ENCODE measurements at regions not wholly inside any gene's neighbourhood (a gene's known extent, or its start where the extent isn't known, plus 50 kb on each side); places are given as distances from the start of the nearest gene placed in this dataset.
A peak's percentile ranks its signal among the peaks of the same experiment; 100 is the strongest.

- Histone ChIP-seq H2BK120ac (ENCODE audit: low read depth, low read length) (no peak overlapping the region), H3K27ac (replicated peaks; ENCODE audit: low read length) (no peak overlapping the region), H3K79me1 (ENCODE audit: low read depth, low read length) (no peaks in the 10 kb centered on the region), H3K18ac (ENCODE audit: low read length) (no peak overlapping the region), H3K27me3 (ENCODE audit: control insufficient read depth in 3 of 3, insufficient read depth in 3 of 3, low read depth in 1 of 3, low read length in 3 of 3) (no peaks in the 10 kb centered on the region), H3K9ac (ENCODE audit: low read depth, low read length, poor library complexity) (no peak overlapping the region), H3K4ac (ENCODE audit: low read length) (no peak overlapping the region), H3K23ac (ENCODE audit: low read depth, low read length, poor library complexity) (no peak overlapping the region), H3K36me3 (replicated peaks in 1 of 2; ENCODE audit: control insufficient read depth in 2 of 2, insufficient read depth in 2 of 2, low read length in 2 of 2) (no peaks in the 10 kb centered on the region), H3K4me3 (ENCODE audit: low read length in 2 of 2) (no peak overlapping the region), H4K8ac (ENCODE audit: low read depth, low read length) (no peak overlapping the region), H3K4me2 (ENCODE audit: insufficient read depth, low read length, poor library complexity, severe bottlenecking) (no peak overlapping the region), H2BK15ac (ENCODE audit: low read length) (no peak overlapping the region), H4K91ac (ENCODE audit: low read depth, low read length, poor library complexity) (no peak overlapping the region), H3K9me3 (replicated peaks in 1 of 2; ENCODE audit: control insufficient read depth in 2 of 2, insufficient read depth in 1 of 2, low read depth in 1 of 2, low read length in 2 of 2) (peaks cover 2 to 5% of the 10 kb centered on the region in 2 donors), H3K14ac (ENCODE audit: low read length) (peak overlapping the region; percentile 48), H3K4me1 (ENCODE audit: control insufficient read depth in 2 of 2, insufficient read depth in 1 of 2, low read depth in 1 of 2, low read length in 2 of 2) (no peaks in the 10 kb centered on the region), H2AK5ac (ENCODE audit: low read depth, low read length) (no peak overlapping the region), H2BK12ac (ENCODE audit: low read length) (no peak overlapping the region), H2BK5ac (ENCODE audit: low read length) (no peak overlapping the region), H2AFZ (ENCODE audit: low read length) (no peak overlapping the region)
- no CpG with 5 or more reads among the region's 7 CpGs for WGBS, 2 donors (ENCODE audit: extremely low coverage in 2 of 2, insufficient read length in 2 of 2, insufficient replicate concordance in 1 of 2)
- DNase-seq (ENCODE audit: low spot score) = no peak
Measured at GRCh38 chr9:581673-582497, 259.6 kb upstream of the DMRT1 start.

- no peaks in the 10 kb centered on the region for H3K27me3 ChIP-seq (ENCODE audit: control insufficient read depth in 3 of 3, insufficient read depth in 3 of 3, low read depth in 1 of 3, low read length in 3 of 3)
- H3K9ac ChIP-seq (ENCODE audit: low read depth, low read length, poor library complexity) = no peak overlapping the region
- H2BK15ac ChIP-seq (ENCODE audit: low read length) = no peak overlapping the region
- H3K79me1 ChIP-seq (ENCODE audit: low read depth, low read length) = no peaks in the 10 kb centered on the region
- H3K4me3 ChIP-seq (ENCODE audit: low read length in 2 of 2) = no peak overlapping the region
- H3K4ac ChIP-seq (ENCODE audit: low read length) = no peak overlapping the region
- H4K8ac ChIP-seq (ENCODE audit: low read depth, low read length) = no peak overlapping the region
- no peak overlapping the region for H3K23ac ChIP-seq (ENCODE audit: low read depth, low read length, poor library complexity)
- no peaks in the 10 kb centered on the region for H3K36me3 ChIP-seq (replicated peaks in 1 of 2; ENCODE audit: control insufficient read depth in 2 of 2, insufficient read depth in 2 of 2, low read length in 2 of 2)
- H3K4me1 ChIP-seq (ENCODE audit: control insufficient read depth in 2 of 2, insufficient read depth in 1 of 2, low read depth in 1 of 2, low read length in 2 of 2) = no peaks in the 10 kb centered on the region
- no peak overlapping the region for H2BK5ac ChIP-seq (ENCODE audit: low read length)
- H3K18ac ChIP-seq (ENCODE audit: low read length) = no peak overlapping the region
- H4K91ac ChIP-seq (ENCODE audit: low read depth, low read length, poor library complexity) = no peak overlapping the region
- DNase-seq (ENCODE audit: low spot score) = no peak
- H2AK5ac ChIP-seq (ENCODE audit: low read depth, low read length) = no peak overlapping the region
- H2AFZ ChIP-seq (ENCODE audit: low read length) = no peak overlapping the region
- no peak overlapping the region for H3K4me2 ChIP-seq (ENCODE audit: insufficient read depth, low read length, poor library complexity, severe bottlenecking)
- H3K14ac ChIP-seq (ENCODE audit: low read length) = no peak overlapping the region
- H2BK120ac ChIP-seq (ENCODE audit: low read depth, low read length) = no peak overlapping the region
- no peak overlapping the region for H3K27ac ChIP-seq (replicated peaks; ENCODE audit: low read length)
- WGBS, 2 donors (ENCODE audit: extremely low coverage in 2 of 2, insufficient read length in 2 of 2, insufficient replicate concordance in 1 of 2) = no CpG with 5 or more reads among the region's 3 CpGs
- no peak overlapping the region for H2BK12ac ChIP-seq (ENCODE audit: low read length)
- H3K9me3 ChIP-seq (replicated peaks in 1 of 2; ENCODE audit: control insufficient read depth in 2 of 2, insufficient read depth in 1 of 2, low read depth in 1 of 2, low read length in 2 of 2) = peaks cover 2 to 5% of the 10 kb centered on the region in 2 donors
Measured at GRCh38 chr9:582775-583174, 258.7 kb upstream of the DMRT1 start.

DNA sequence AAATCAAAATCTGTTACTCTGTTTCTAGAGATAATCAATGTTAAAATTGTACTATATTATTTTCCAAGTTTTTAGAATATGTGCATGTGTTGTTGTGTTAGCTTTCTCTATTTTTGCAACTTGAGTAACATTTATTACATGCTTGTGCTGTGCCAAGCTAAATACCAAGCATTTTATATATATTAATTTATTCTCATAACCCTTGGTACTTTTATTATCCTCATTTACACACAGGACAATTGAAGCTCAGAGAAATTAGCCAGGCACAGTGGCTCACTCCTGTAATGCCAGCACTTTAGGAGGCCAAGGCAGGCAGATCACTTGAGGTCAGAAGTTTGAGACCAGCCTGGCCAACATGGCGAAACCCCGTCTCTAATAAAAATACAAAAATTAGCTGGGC lies 254.0 kb upstream of the DMRT1 start:
- H3K4ac ChIP-seq (ENCODE audit: low read length) = no peak overlapping the region
- no CpG with 5 or more reads among the region's 2 CpGs for WGBS, 2 donors (ENCODE audit: extremely low coverage in 2 of 2, insufficient read length in 2 of 2, insufficient replicate concordance in 1 of 2)
- no peak overlapping the region for H4K8ac ChIP-seq (ENCODE audit: low read depth, low read length)
- H3K36me3 ChIP-seq (replicated peaks in 1 of 2; ENCODE audit: control insufficient read depth in 2 of 2, insufficient read depth in 2 of 2, low read length in 2 of 2) = no peaks in the 10 kb centered on the region
- no peak for DNase-seq (ENCODE audit: low spot score)
- no peak overlapping the region for H3K23ac ChIP-seq (ENCODE audit: low read depth, low read length, poor library complexity)
- no peak overlapping the region for H3K4me3 ChIP-seq (ENCODE audit: low read length in 2 of 2)
- no peaks in the 10 kb centered on the region for H3K79me1 ChIP-seq (ENCODE audit: low read depth, low read length)
- no peaks in the 10 kb centered on the region for H3K27me3 ChIP-seq (ENCODE audit: control insufficient read depth in 3 of 3, insufficient read depth in 3 of 3, low read depth in 1 of 3, low read length in 3 of 3)
- H3K18ac ChIP-seq (ENCODE audit: low read length) = no peak overlapping the region
- H2BK12ac ChIP-seq (ENCODE audit: low read length) = no peak overlapping the region
- no peak overlapping the region for H4K91ac ChIP-seq (ENCODE audit: low read depth, low read length, poor library complexity)
- H3K27ac ChIP-seq (replicated peaks; ENCODE audit: low read length) = no peak overlapping the region
- H2AFZ ChIP-seq (ENCODE audit: low read length) = no peak overlapping the region
- H3K14ac ChIP-seq (ENCODE audit: low read length) = no peak overlapping the region
- H2AK5ac ChIP-seq (ENCODE audit: low read depth, low read length) = no peak overlapping the region
- H2BK5ac ChIP-seq (ENCODE audit: low read length) = no peak overlapping the region
- H3K4me1 ChIP-seq (ENCODE audit: control insufficient read depth in 2 of 2, insufficient read depth in 1 of 2, low read depth in 1 of 2, low read length in 2 of 2) = peaks cover 0 to 3% of the 10 kb centered on the region in 2 donors
- no peak overlapping the region for H3K9ac ChIP-seq (ENCODE audit: low read depth, low read length, poor library complexity)
- no peak overlapping the region for H3K4me2 ChIP-seq (ENCODE audit: insufficient read depth, low read length, poor library complexity, severe bottlenecking)
- H2BK15ac ChIP-seq (ENCODE audit: low read length) = no peak overlapping the region
- H2BK120ac ChIP-seq (ENCODE audit: low read depth, low read length) = no peak overlapping the region
- H3K9me3 ChIP-seq (replicated peaks in 1 of 2; ENCODE audit: control insufficient read depth in 2 of 2, insufficient read depth in 1 of 2, low read depth in 1 of 2, low read length in 2 of 2) = no peaks in the 10 kb centered on the region

DNA sequence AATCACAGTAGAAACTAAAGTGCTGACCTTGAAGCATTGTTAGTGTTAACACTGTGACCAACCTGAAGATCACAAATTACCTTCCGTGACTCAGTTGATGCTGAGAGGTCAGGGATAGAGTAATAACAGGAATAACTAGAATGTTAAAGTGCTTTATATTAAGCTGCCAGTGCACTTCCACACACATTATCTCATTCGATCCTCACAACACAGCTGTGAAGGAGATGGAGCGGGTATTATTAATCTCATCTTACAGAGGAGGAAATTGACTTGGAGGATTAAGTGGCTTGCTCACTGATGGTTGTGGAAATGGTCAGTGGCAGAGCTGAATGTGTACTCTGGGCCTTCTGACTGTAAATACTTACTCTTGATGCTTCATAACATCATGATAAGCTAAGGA lies 252.5 kb upstream of the DMRT1 start:
- H3K4me1 ChIP-seq (ENCODE audit: control insufficient read depth in 2 of 2, insufficient read depth in 1 of 2, low read depth in 1 of 2, low read length in 2 of 2) = peaks cover 0 to 3% of the 10 kb centered on the region in 2 donors
- no peak overlapping the region for H2AK5ac ChIP-seq (ENCODE audit: low read depth, low read length)
- H2BK5ac ChIP-seq (ENCODE audit: low read length) = no peak overlapping the region
- no peaks in the 10 kb centered on the region for H3K36me3 ChIP-seq (replicated peaks in 1 of 2; ENCODE audit: control insufficient read depth in 2 of 2, insufficient read depth in 2 of 2, low read length in 2 of 2)
- H3K4me2 ChIP-seq (ENCODE audit: insufficient read depth, low read length, poor library complexity, severe bottlenecking) = no peak overlapping the region
- no peak for DNase-seq (ENCODE audit: low spot score)
- WGBS, 2 donors (ENCODE audit: extremely low coverage in 2 of 2, insufficient read length in 2 of 2, insufficient replicate concordance in 1 of 2) = no CpG with 5 or more reads among the region's 3 CpGs
- no peak overlapping the region for H3K18ac ChIP-seq (ENCODE audit: low read length)
- H3K14ac ChIP-seq (ENCODE audit: low read length) = no peak overlapping the region
- H2AFZ ChIP-seq (ENCODE audit: low read length) = no peak overlapping the region
- H3K4ac ChIP-seq (ENCODE audit: low read length) = no peak overlapping the region
- H3K9ac ChIP-seq (ENCODE audit: low read depth, low read length, poor library complexity) = no peak overlapping the region
- H2BK120ac ChIP-seq (ENCODE audit: low read depth, low read length) = no peak overlapping the region
- H4K91ac ChIP-seq (ENCODE audit: low read depth, low read length, poor library complexity) = no peak overlapping the region
- H3K23ac ChIP-seq (ENCODE audit: low read depth, low read length, poor library complexity) = no peak overlapping the region
- no peak overlapping the region for H4K8ac ChIP-seq (ENCODE audit: low read depth, low read length)
- H3K79me1 ChIP-seq (ENCODE audit: low read depth, low read length) = no peaks in the 10 kb centered on the region
- no peaks in the 10 kb centered on the region for H3K9me3 ChIP-seq (replicated peaks in 1 of 2; ENCODE audit: control insufficient read depth in 2 of 2, insufficient read depth in 1 of 2, low read depth in 1 of 2, low read length in 2 of 2)
- no peaks in the 10 kb centered on the region for H3K27me3 ChIP-seq (ENCODE audit: control insufficient read depth in 3 of 3, insufficient read depth in 3 of 3, low read depth in 1 of 3, low read length in 3 of 3)
- no peak overlapping the region for H2BK15ac ChIP-seq (ENCODE audit: low read length)
- H3K27ac ChIP-seq (replicated peaks; ENCODE audit: low read length) = no peak overlapping the region
- H2BK12ac ChIP-seq (ENCODE audit: low read length) = no peak overlapping the region
- no peak overlapping the region for H3K4me3 ChIP-seq (ENCODE audit: low read length in 2 of 2)

Data from neuronal stem cell (in vitro differentiated cells).